ENCODE measurements at regions not wholly inside any gene's neighbourhood (a gene's known extent, or its start where the extent isn't known, plus 50 kb on each side); places are given as distances from the start of the nearest gene placed in this dataset.

DNA sequence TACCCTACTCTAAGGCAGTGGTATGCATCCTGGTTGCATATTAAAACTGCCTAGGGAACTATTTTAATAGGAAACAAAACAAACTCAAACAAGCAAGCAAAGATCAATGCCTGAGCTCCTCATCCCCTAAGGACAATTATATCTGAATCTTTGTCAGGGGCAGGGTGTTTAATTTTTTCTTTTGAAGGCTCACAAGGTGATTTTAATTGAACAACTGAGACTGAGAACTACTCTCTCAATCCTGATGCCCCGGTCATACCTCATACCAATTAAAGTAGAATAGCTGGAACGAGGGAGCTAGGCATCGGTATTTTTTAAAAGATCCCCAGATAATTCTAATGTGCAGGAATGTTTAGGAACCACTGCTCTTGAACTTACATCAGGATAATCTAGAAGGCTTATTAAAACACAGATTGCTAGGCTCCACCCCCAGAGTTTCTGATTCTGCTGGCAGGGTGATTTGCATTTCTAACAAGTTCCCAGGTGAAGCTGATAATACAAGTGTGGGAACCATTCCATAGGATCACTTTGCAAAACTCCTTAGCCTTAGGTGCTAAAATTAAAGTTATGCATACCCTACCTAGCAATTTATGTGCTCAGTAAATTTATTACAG is 416.5 kb downstream of the GUCY1A2 start:
- H3K36me3 ChIP-seq (ENCODE audit: control insufficient read depth in 1 of 2, insufficient read depth in 2 of 2, low read length in 2 of 2): no peaks in the 10 kb centered on the region
- H3K9ac ChIP-seq (ENCODE audit: low read length): no peak overlapping the region
- H4K20me1 ChIP-seq (ENCODE audit: insufficient read depth): no peaks in the 10 kb centered on the region
- DNase-seq (ENCODE audit: low read depth, low spot score) (no peak), ATAC-seq (no peak)
- H3K4me3 ChIP-seq (replicated peaks in 1 of 2; ENCODE audit: low read depth in 1 of 2, low read length in 2 of 2): no peak overlapping the region
- no peaks in the 10 kb centered on the region for H3K4me1 ChIP-seq (ENCODE audit: control insufficient read depth in 1 of 2, insufficient read depth in 2 of 2, low read length in 2 of 2)
- intact Hi-C loops (cut with micrococcal nuclease): no loop called here
- TF ChIP-seq, protein P1, sequence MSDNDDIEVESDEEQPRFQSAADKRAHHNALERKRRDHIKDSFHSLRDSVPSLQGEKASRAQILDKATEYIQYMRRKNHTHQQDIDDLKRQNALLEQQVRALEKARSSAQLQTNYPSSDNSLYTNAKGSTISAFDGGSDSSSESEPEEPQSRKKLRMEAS (IDR thresholded peaks at IDR 0.05): no peak
- TF ChIP-seq FOSL1 (IDR thresholded peaks at IDR 0.05; ENCODE audit: low read depth) (no peak), EZH2phosphoT487 (IDR thresholded peaks at IDR 0.05; ENCODE audit: borderline replicate concordance) (no peak), SP1 (IDR thresholded peaks at IDR 0.05; ENCODE audit: low read depth) (no peak), POLR2A (IDR thresholded peaks at IDR 0.05; ENCODE audit: borderline replicate concordance, extremely low read depth, insufficient read depth, insufficient read length) (no peak)
- TF ChIP-seq, protein P2, sequence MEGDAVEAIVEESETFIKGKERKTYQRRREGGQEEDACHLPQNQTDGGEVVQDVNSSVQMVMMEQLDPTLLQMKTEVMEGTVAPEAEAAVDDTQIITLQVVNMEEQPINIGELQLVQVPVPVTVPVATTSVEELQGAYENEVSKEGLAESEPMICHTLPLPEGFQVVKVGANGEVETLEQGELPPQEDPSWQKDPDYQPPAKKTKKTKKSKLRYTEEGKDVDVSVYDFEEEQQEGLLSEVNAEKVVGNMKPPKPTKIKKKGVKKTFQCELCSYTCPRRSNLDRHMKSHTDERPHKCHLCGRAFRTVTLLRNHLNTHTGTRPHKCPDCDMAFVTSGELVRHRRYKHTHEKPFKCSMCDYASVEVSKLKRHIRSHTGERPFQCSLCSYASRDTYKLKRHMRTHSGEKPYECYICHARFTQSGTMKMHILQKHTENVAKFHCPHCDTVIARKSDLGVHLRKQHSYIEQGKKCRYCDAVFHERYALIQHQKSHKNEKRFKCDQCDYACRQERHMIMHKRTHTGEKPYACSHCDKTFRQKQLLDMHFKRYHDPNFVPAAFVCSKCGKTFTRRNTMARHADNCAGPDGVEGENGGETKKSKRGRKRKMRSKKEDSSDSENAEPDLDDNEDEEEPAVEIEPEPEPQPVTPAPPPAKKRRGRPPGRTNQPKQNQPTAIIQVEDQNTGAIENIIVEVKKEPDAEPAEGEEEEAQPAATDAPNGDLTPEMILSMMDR (IDR thresholded peaks at IDR 0.05 in 2 of 3, conservative IDR thresholded peaks at IDR 0.05 in 1 of 3; ENCODE audit: borderline replicate concordance in 1 of 3, insufficient read depth in 1 of 3, low read depth in 2 of 3, low read length in 2 of 3): no peak
- TF ChIP-seq, protein P3, sequence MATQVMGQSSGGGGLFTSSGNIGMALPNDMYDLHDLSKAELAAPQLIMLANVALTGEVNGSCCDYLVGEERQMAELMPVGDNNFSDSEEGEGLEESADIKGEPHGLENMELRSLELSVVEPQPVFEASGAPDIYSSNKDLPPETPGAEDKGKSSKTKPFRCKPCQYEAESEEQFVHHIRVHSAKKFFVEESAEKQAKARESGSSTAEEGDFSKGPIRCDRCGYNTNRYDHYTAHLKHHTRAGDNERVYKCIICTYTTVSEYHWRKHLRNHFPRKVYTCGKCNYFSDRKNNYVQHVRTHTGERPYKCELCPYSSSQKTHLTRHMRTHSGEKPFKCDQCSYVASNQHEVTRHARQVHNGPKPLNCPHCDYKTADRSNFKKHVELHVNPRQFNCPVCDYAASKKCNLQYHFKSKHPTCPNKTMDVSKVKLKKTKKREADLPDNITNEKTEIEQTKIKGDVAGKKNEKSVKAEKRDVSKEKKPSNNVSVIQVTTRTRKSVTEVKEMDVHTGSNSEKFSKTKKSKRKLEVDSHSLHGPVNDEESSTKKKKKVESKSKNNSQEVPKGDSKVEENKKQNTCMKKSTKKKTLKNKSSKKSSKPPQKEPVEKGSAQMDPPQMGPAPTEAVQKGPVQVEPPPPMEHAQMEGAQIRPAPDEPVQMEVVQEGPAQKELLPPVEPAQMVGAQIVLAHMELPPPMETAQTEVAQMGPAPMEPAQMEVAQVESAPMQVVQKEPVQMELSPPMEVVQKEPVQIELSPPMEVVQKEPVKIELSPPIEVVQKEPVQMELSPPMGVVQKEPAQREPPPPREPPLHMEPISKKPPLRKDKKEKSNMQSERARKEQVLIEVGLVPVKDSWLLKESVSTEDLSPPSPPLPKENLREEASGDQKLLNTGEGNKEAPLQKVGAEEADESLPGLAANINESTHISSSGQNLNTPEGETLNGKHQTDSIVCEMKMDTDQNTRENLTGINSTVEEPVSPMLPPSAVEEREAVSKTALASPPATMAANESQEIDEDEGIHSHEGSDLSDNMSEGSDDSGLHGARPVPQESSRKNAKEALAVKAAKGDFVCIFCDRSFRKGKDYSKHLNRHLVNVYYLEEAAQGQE (IDR thresholded peaks at IDR 0.05; ENCODE audit: low read depth): no peak
- H3K4me2 ChIP-seq (ENCODE audit: low read length): no peak overlapping the region
- RAD21 ChIA-PET (ENCODE audit: low non-redundant PET in 1 of 2, low total read pairs in 2 of 2, uncharacterized antibody in 2 of 2, unreplicated experiment in 2 of 2): no interaction called here
- no peaks in the 10 kb centered on the region for H3K27me3 ChIP-seq (ENCODE audit: insufficient read depth, low read length)
- no peaks in the 10 kb centered on the region for H3K9me3 ChIP-seq (ENCODE audit: control insufficient read depth in 1 of 2, insufficient read depth in 1 of 2, low read depth in 1 of 2, low read length in 2 of 2)
- no peak overlapping the region for H2AFZ ChIP-seq (ENCODE audit: low read depth, low read length, poor library complexity, severe bottlenecking)
- BruUV-seq (replicated peaks): no TSS peak
- H3K79me2 ChIP-seq (ENCODE audit: insufficient read depth, low read length): no peaks in the 10 kb centered on the region
- no peaks in the 10 kb centered on the region for H3K9me2 ChIP-seq (ENCODE audit: insufficient read depth)
- CTCF ChIA-PET: no interaction called here
- POLR2A ChIA-PET: no interaction called here
- no peak overlapping the region for H3K27ac ChIP-seq (ENCODE audit: low read depth, low read length)
